Muscle layer of colon (tissue), 2 donors: ENCODE measurements at regions not wholly inside any gene's neighbourhood (a gene's known extent, or its start where the extent isn't known, plus 50 kb on each side); places are given as distances from the start of the nearest gene placed in this dataset.

Experiments
- H3K27ac ChIP-seq: one replicate; pipeline ENCODE4 v1.7.0; 2013; ENCODE audit warnings: low read depth, mild to moderate bottlenecking, low read length, moderate library complexity
- H3K27me3 ChIP-seq, 2 donors: one replicate each; pipeline ENCODE4 v1.7.0; 2013; ENCODE audit warnings: low read length in 2 of 2, mild to moderate bottlenecking in 2 of 2; ENCODE audit not compliant: insufficient read depth in 2 of 2, control insufficient read depth in 1 of 2
- H3K36me3 ChIP-seq: one replicate; pipeline ENCODE4 v1.7.0; 2013; ENCODE audit warnings: mild to moderate bottlenecking, low read length; ENCODE audit not compliant: insufficient read depth
- H3K4me1 ChIP-seq: one replicate; pipeline ENCODE4 v1.7.0; 2013; ENCODE audit warnings: mild to moderate bottlenecking, low read length; ENCODE audit not compliant: insufficient read depth
- H3K4me3 ChIP-seq, 2 donors: one replicate each; pipeline ENCODE4 v1.7.0; 2013; ENCODE audit warnings: low read length in 2 of 2, low read depth in 1 of 2, mild to moderate bottlenecking in 1 of 2, moderate library complexity in 1 of 2
- H3K9ac ChIP-seq: one replicate; pipeline ENCODE4 v1.7.0; 2013; ENCODE audit warnings: low read length
- H3K9me3 ChIP-seq: one replicate; pipeline ENCODE4 v1.7.0; 2013; ENCODE audit warnings: mild to moderate bottlenecking, low read length
- donor health status: abdominal sarcoma.
- donor health status: Adenocarcinoma of cecum.

DNA sequence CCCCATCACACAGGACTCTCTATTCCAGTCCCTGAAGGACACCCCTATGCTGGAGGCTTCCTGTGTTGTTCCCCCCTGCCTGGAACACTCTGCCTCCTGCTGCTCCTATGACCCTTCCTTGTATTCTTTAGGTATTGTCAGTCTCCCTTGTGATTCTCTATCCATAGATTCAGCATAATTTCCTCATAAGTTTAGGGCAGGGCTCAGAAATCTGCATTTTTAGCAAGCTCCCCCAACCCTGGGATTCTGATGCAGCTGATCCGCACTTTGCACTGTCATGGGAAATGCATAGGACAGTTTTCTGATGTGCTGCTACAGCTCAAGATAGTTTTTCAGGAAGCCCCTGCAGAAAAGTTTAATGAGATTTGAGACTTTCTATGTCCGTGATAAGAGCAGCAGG is 79.9 kb downstream of the ADRA2A start:
- Histone ChIP-seq H3K27me3 (no peaks in the 10 kb centered on the region), H3K27ac (no peak overlapping the region)

GRCh38 chr10:111158595-111158994 is 81.8 kb downstream of the ADRA2A start:
- no peaks in the 10 kb centered on the region for H3K9me3 ChIP-seq
- H3K27me3 ChIP-seq: no peaks in the 10 kb centered on the region
- H3K9ac ChIP-seq: no peak overlapping the region
- no peak overlapping the region for H3K27ac ChIP-seq
- H3K4me3 ChIP-seq: no peak overlapping the region
- H3K36me3 ChIP-seq: no peaks in the 10 kb centered on the region
- H3K4me1 ChIP-seq: no peaks in the 10 kb centered on the region

More for the DNA sequence above, 79.9 kb downstream of the ADRA2A start:
- H3K9ac ChIP-seq: no peak overlapping the region
- no peaks in the 10 kb centered on the region for H3K36me3 ChIP-seq
- H3K9me3 ChIP-seq: no peaks in the 10 kb centered on the region
- no peak overlapping the region for H3K4me3 ChIP-seq
- H3K4me1 ChIP-seq: no peaks in the 10 kb centered on the region

GRCh38 chr10:111161109-111161874 is 84.5 kb downstream of the ADRA2A start:
- no peak overlapping the region for H3K4me3 ChIP-seq
- H3K4me1 ChIP-seq: no peaks in the 10 kb centered on the region
- H3K27ac ChIP-seq: no peak overlapping the region
- no peaks in the 10 kb centered on the region for H3K27me3 ChIP-seq
- H3K9ac ChIP-seq: no peak overlapping the region
- no peaks in the 10 kb centered on the region for H3K9me3 ChIP-seq
- H3K36me3 ChIP-seq: no peaks in the 10 kb centered on the region

DNA sequence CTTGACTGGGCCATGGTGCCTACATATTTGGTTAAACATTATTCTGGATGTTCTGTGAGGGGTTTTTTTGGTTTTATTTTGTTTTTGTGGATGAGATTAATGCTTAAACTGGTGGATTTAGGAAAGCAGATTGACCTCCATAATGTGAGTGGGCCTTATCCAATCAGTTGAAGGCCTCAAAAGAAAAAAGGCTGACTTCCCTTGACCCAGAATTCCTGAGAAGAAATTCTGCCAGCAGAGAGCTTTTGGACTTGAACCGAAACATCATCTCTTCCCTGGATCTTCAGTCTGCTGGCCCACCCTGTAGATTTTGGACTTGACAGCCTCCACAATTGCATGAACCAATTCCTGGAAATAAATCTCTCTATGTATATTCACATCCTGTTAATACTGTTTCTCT is 94.4 kb downstream of the ADRA2A start:
- Histone ChIP-seq H3K27me3 (no peaks in the 10 kb centered on the region), H3K4me3 (no peak overlapping the region), H3K9ac (no peak overlapping the region)

DNA sequence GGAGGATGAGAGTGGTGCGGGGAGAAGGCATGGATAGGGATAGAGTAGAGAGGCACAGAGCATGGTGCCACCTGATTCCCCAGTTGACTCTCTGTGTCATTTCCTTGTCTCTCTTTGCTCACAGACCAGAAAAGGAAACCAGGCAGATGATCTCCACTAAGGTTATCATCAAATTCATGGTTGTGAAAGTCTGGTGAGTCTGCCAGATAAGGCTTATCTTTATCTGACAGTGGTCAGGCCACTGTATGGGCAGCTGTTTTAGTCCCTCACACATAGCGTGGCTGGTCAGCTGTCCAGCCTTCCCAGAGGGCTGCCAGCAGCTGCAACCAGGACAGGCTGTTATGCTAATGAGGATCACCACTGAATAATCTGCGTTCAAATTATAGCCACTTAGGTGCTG is 99.0 kb downstream of the ADRA2A start:
- Histone ChIP-seq H3K9ac (no peak overlapping the region), H3K36me3 (no peaks in the 10 kb centered on the region), H3K9me3 (no peaks in the 10 kb centered on the region), H3K27ac (no peak overlapping the region), H3K27me3 (no peaks in the 10 kb centered on the region), H3K4me3 (no peak overlapping the region), H3K4me1 (no peaks in the 10 kb centered on the region)

More for the DNA sequence above, 94.4 kb downstream of the ADRA2A start:
- no peaks in the 10 kb centered on the region for H3K4me1 ChIP-seq
- no peak overlapping the region for H3K27ac ChIP-seq
- H3K36me3 ChIP-seq: no peaks in the 10 kb centered on the region
- no peaks in the 10 kb centered on the region for H3K9me3 ChIP-seq

GRCh38 chr10:111177379-111177778 is 100.5 kb downstream of the ADRA2A start:
- H3K27ac ChIP-seq: no peak overlapping the region
- no peaks in the 10 kb centered on the region for H3K4me1 ChIP-seq
- H3K36me3 ChIP-seq: no peaks in the 10 kb centered on the region
- H3K27me3 ChIP-seq: no peaks in the 10 kb centered on the region
- no peak overlapping the region for H3K4me3 ChIP-seq
- H3K9ac ChIP-seq: no peak overlapping the region
- H3K9me3 ChIP-seq: no peaks in the 10 kb centered on the region

DNA sequence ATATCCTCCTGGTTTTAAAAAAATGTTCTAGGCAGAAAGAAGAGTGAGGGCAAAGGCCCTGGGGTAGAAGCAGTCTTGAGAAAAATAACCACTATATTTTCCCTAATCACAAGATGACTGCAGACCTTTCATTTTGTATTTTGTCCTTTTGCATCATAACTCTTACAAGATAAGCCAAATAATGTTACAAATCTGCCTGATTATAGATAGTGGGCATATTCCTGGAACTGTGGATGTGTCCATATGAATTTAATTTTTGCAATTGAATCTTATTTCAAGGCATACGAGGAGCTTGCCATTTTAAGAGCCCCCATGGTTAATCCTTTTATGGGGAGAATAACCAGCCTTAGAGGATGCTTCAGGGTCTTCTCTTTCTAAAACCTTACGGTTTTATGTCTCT is 102.7 kb downstream of the ADRA2A start:
- H3K4me3 ChIP-seq: no peak overlapping the region
- no peaks in the 10 kb centered on the region for H3K9me3 ChIP-seq
- no peak overlapping the region for H3K27ac ChIP-seq
- H3K9ac ChIP-seq: no peak overlapping the region
- no peaks in the 10 kb centered on the region for H3K27me3 ChIP-seq
- H3K4me1 ChIP-seq: no peaks in the 10 kb centered on the region
- H3K36me3 ChIP-seq: no peaks in the 10 kb centered on the region

GRCh38 chr10:111186358-111186757 is 109.5 kb downstream of the ADRA2A start:
- Histone ChIP-seq H3K4me1 (no peaks in the 10 kb centered on the region), H3K36me3 (no peaks in the 10 kb centered on the region), H3K9ac (no peak overlapping the region), H3K4me3 (no peak overlapping the region), H3K27me3 (no peaks in the 10 kb centered on the region), H3K27ac (no peak overlapping the region), H3K9me3 (no peaks in the 10 kb centered on the region)

GRCh38 chr10:111187096-111187495 is 110.3 kb downstream of the ADRA2A start:
- H3K9ac ChIP-seq: no peak overlapping the region
- H3K27me3 ChIP-seq: no peaks in the 10 kb centered on the region
- H3K4me3 ChIP-seq: no peak overlapping the region
- no peaks in the 10 kb centered on the region for H3K36me3 ChIP-seq
- H3K9me3 ChIP-seq: no peaks in the 10 kb centered on the region
- H3K4me1 ChIP-seq: no peaks in the 10 kb centered on the region
- no peak overlapping the region for H3K27ac ChIP-seq

GRCh38 chr10:111199587-111199986 is 122.8 kb downstream of the ADRA2A start:
- Histone ChIP-seq H3K4me3 (no peak overlapping the region), H3K27me3 (no peaks in the 10 kb centered on the region), H3K9ac (no peak overlapping the region)

GRCh38 chr10:111200505-111201186 is 123.8 kb downstream of the ADRA2A start:
- no peak overlapping the region for H3K4me3 ChIP-seq
- no peaks in the 10 kb centered on the region for H3K27me3 ChIP-seq
- H3K9ac ChIP-seq: no peak overlapping the region
- H3K36me3 ChIP-seq: no peaks in the 10 kb centered on the region
- no peaks in the 10 kb centered on the region for H3K9me3 ChIP-seq
- H3K4me1 ChIP-seq: no peaks in the 10 kb centered on the region
- H3K27ac ChIP-seq: no peak overlapping the region

More at GRCh38 chr10:111199587-111199986, 122.8 kb downstream of the ADRA2A start:
- no peak overlapping the region for H3K27ac ChIP-seq
- no peaks in the 10 kb centered on the region for H3K9me3 ChIP-seq
- no peaks in the 10 kb centered on the region for H3K4me1 ChIP-seq
- no peaks in the 10 kb centered on the region for H3K36me3 ChIP-seq

GRCh38 chr10:111203615-111204014 is 126.8 kb downstream of the ADRA2A start:
- no peaks in the 10 kb centered on the region for H3K27me3 ChIP-seq
- no peak overlapping the region for H3K27ac ChIP-seq
- no peak overlapping the region for H3K9ac ChIP-seq
- H3K4me3 ChIP-seq: no peak overlapping the region
- no peaks in the 10 kb centered on the region for H3K9me3 ChIP-seq
- H3K36me3 ChIP-seq: no peaks in the 10 kb centered on the region
- no peaks in the 10 kb centered on the region for H3K4me1 ChIP-seq
